K562 (cell line): ENCODE measurements at regions not wholly inside any gene's neighbourhood (a gene's known extent, or its start where the extent isn't known, plus 50 kb on each side); places are given as distances from the start of the nearest gene placed in this dataset.

ENCODE experiments used
- ATAC-seq: fragments of 200-7000 bp; cut with Tn5 transposase; 3 replicates; pipeline ENCODE4 v1.9.1; 2020; ENCODE audit warnings: moderate library complexity
- BruUV-seq: library from RNA; stranded (reverse); fragments of 400-500 nt; replicated peaks from 2 replicates; lab custom pipeline; 2021; lab: Mats Ljungman, UMichigan
- CTCF ChIA-PET: fragments of 300-600 bp; formaldehyde crosslinking; extraction: SDS; loops from one replicate; lab custom pipeline; 2021; ENCODE audit warnings: low intra/inter-chr PET ratio; lab: Yijun Ruan, JAX
- POLR2A ChIA-PET: fragments of 300-600, 350-650 bp; sonication (Branson Sonifier 250); formaldehyde crosslinking; extraction: SDS; loops from one replicate; lab custom pipeline; 2021; ENCODE audit warnings: antibody characterized with exemption, inconsistent platforms; lab: Yijun Ruan, JAX
- DNase-seq, 4 experiments: peaks; one replicate each; pipeline versions ENCODE4 v3.0.0 to v3.0.0-alpha.2; 2011 to 2018; ENCODE audit warnings: low spot score in 3 of 4, mixed read lengths in 3 of 4; ENCODE audit errors: extremely low read depth in 1 of 4
- FAIRE-seq: peaks from 2 replicates; lab custom pipeline; 2011; peaks lifted over from hg19 to GRCh38; lab: Jason Lieb, UNC
- H2AFZ ChIP-seq: 2 replicates; pipeline ENCODE4 v1.6.0; 2011; ENCODE audit warnings: low read depth, low read length, control low read depth, inconsistent platforms
- H3K27ac ChIP-seq: fragments of 200-600 bp; 3 replicates; pipeline ENCODE4 v1.8.0; 2011; ENCODE audit warnings: low read depth, mild to moderate bottlenecking, control low read depth, inconsistent platforms, low read length, moderate library complexity, mixed read lengths; ENCODE audit errors: extremely low read depth
- H3K27me3 ChIP-seq, 2 experiments: fragments of 300-600 bp in 1 of 2; 2 replicates in 1 of 2; 3 replicates in 1 of 2; pipeline versions ENCODE4 v1.6.0 to v1.8.0; 2011; ENCODE audit warnings: inconsistent platforms in 2 of 2, low read length in 2 of 2, mild to moderate bottlenecking in 1 of 2, mixed read lengths in 1 of 2, moderate library complexity in 1 of 2; ENCODE audit not compliant: control insufficient read depth in 2 of 2, insufficient read depth in 2 of 2
- H3K36me3 ChIP-seq: fragments of 300-600 bp; 3 replicates; pipeline ENCODE4 v1.8.0; 2011; ENCODE audit warnings: mild to moderate bottlenecking, low read length, inconsistent platforms; ENCODE audit not compliant: control insufficient read depth, insufficient read depth
- H3K4me1 ChIP-seq, 2 experiments: fragments of 200-600 bp in 1 of 2; replicated peaks in 1 of 2; 2 replicates in 1 of 2; 3 replicates in 1 of 2; pipeline versions ENCODE4 v1.5.1 to v1.8.0; 2011; ENCODE audit warnings: inconsistent platforms in 2 of 2, low read length in 2 of 2, mild to moderate bottlenecking in 1 of 2, mixed read lengths in 1 of 2, moderate library complexity in 1 of 2; ENCODE audit not compliant: control insufficient read depth in 2 of 2, insufficient read depth in 2 of 2
- H3K4me2 ChIP-seq: 2 replicates; pipeline ENCODE4 v1.6.1; 2011; ENCODE audit warnings: low read length, control low read depth, inconsistent platforms, mixed read lengths; ENCODE audit not compliant: insufficient read depth
- H3K4me3 ChIP-seq: fragments of 200-600 bp; sonication (generic), shearing (Covaris generic); 2 replicates; pipeline ENCODE4 v1.5.1; 2016; ENCODE audit warnings: control low read depth, inconsistent platforms
- H3K79me2 ChIP-seq: fragments of 200-600 bp; 3 replicates; pipeline ENCODE4 v1.8.0; 2011; ENCODE audit warnings: low read length, inconsistent platforms; ENCODE audit not compliant: control insufficient read depth, insufficient read depth
- H3K9ac ChIP-seq, 2 experiments: 2 replicates each; pipeline versions ENCODE4 v1.6.0 to v1.6.1; 2011; ENCODE audit warnings: low read depth in 2 of 2, low read length in 2 of 2, control low read depth in 1 of 2, inconsistent platforms in 1 of 2, mild to moderate bottlenecking in 1 of 2, mixed read lengths in 1 of 2; ENCODE audit not compliant: insufficient read depth in 1 of 2
- H3K9me1 ChIP-seq: one replicate; pipeline ENCODE4 v1.6.0; 2011; ENCODE audit warnings: inconsistent platforms, mild to moderate bottlenecking, low read length, moderate library complexity; ENCODE audit not compliant: control insufficient read depth, insufficient read depth
- H3K9me3 ChIP-seq: replicated peaks from 2 replicates; pipeline ENCODE4 v1.5.1; 2011; ENCODE audit warnings: low read depth, low read length, inconsistent platforms; ENCODE audit not compliant: control insufficient read depth, insufficient read depth
- H4K20me1 ChIP-seq: replicated peaks from 2 replicates; pipeline ENCODE4 v1.6.1; 2011; ENCODE audit warnings: low read length, inconsistent platforms, mixed read lengths; ENCODE audit not compliant: control insufficient read depth, insufficient read depth
- BCLAF1 ChIP-seq, 2 experiments: fragments of 450-650 bp in 1 of 2; IDR thresholded peaks; 2 replicates each; pipeline ENCODE4 v1.6.1; 2011 to 2017; ENCODE audit warnings: low read depth in 2 of 2, antibody characterized with exemption in 1 of 2, borderline replicate concordance in 1 of 2, low read length in 1 of 2, mild to moderate bottlenecking in 1 of 2, mixed read lengths in 1 of 2; ENCODE audit not compliant: control insufficient read depth in 1 of 2
- CREBBP ChIP-seq: IDR thresholded peaks from one replicate; pipeline ENCODE4 v1.6.1; 2012; ENCODE audit warnings: low read depth, mild to moderate bottlenecking, control low read depth, inconsistent platforms, low read length
- E2F1 ChIP-seq: sonication (generic); formaldehyde crosslinking; IDR thresholded peaks from 2 replicates; pipeline ENCODE4 v1.8.1; 2023; ENCODE audit warnings: mild to moderate bottlenecking, missing genetic modification reagents, moderate library complexity
- FOXK2 ChIP-seq, 2 experiments: fragments of 450-650 bp; IDR thresholded peaks in 1 of 2; conservative IDR thresholded peaks in 1 of 2; 2 replicates each; pipeline ENCODE4 v1.6.1; 2016; ENCODE audit warnings: low read depth in 2 of 2, mild to moderate bottlenecking in 1 of 2
- KDM5B ChIP-seq: fragments of 200-600 bp; sonication (generic); IDR thresholded peaks from 2 replicates; pipeline ENCODE4 v1.6.1; 2012; ENCODE audit warnings: low read depth, mild to moderate bottlenecking, moderate library complexity, low read length, control low read depth, inconsistent platforms; ENCODE audit not compliant: insufficient replicate concordance
- NEUROD1 ChIP-seq: fragments of 150-350 bp; IDR thresholded peaks from 2 replicates; pipeline ENCODE4 v1.6.1; 2014; ENCODE audit warnings: borderline replicate concordance, low read length, low read depth; ENCODE audit not compliant: partially characterized antibody
- PBX2 ChIP-seq, 2 experiments: IDR thresholded peaks in 1 of 2; conservative IDR thresholded peaks in 1 of 2; 2 replicates each; pipeline ENCODE4 v1.6.1; 2016; ENCODE audit warnings: low read depth in 2 of 2, mild to moderate bottlenecking in 1 of 2, missing compliant biosample characterization in 1 of 2, missing genetic modification characterization in 1 of 2, moderate library complexity in 1 of 2
- RBBP5 ChIP-seq: fragments of 200-600 bp; sonication (generic); IDR thresholded peaks from 2 replicates; pipeline ENCODE4 v1.6.1; 2012; ENCODE audit warnings: borderline replicate concordance, mild to moderate bottlenecking, low read length, control low read depth, inconsistent platforms; ENCODE audit not compliant: insufficient read depth, poor library complexity, severe bottlenecking
- RFX1 ChIP-seq: fragments of 450-650 bp; IDR thresholded peaks from 2 replicates; pipeline ENCODE4 v1.6.1; 2016; ENCODE audit warnings: mild to moderate bottlenecking, moderate library complexity
- SMARCA4 ChIP-seq: fragments of 450-650 bp; IDR thresholded peaks from 2 replicates; pipeline ENCODE4 v1.6.1; 2016
- SMARCC2 ChIP-seq: fragments of 450-650 bp; IDR thresholded peaks from 2 replicates; pipeline ENCODE4 v1.6.1; 2017; ENCODE audit warnings: antibody characterized with exemption, moderate library complexity, mild to moderate bottlenecking, low read depth
- SMARCE1 ChIP-seq: fragments of 450-650 bp; IDR thresholded peaks from 2 replicates; pipeline ENCODE4 v1.7.1; 2016; ENCODE audit warnings: mild to moderate bottlenecking
- SUPT5H ChIP-seq: fragments of 450-650 bp; IDR thresholded peaks from 2 replicates; pipeline ENCODE4 v1.6.1; 2016
- WHSC1 ChIP-seq: IDR thresholded peaks from one replicate; pipeline ENCODE4 v1.6.1; 2012; ENCODE audit warnings: low read length, control low read depth, inconsistent platforms
- ZZZ3 ChIP-seq: fragments of 450-650 bp; IDR thresholded peaks from 2 replicates; pipeline ENCODE4 v1.6.1; 2016; ENCODE audit warnings: antibody characterized with exemption, mild to moderate bottlenecking, moderate library complexity
- WGBS: fragments of 100-300 bp; shearing (Covaris generic); methylation state at CpG from one replicate; pipeline ENCODE4 v1.1.6; 2016; ENCODE audit warnings: low coverage, mixed read lengths; ENCODE audit not compliant: insufficient coverage; ENCODE audit errors: missing lambda C conversion rate; 5-methylcytosine and 5-hydroxymethylcytosine counted together
- in situ Hi-C: fragments of 300-500 bp; cut with MboI; formaldehyde crosslinking; loops from 4 replicates; pipeline ENCODE4 v1.15.0; 2018; ENCODE audit warnings: inconsistent platforms, mixed read lengths
- intact Hi-C: fragments of 100-400 bp; cut with micrococcal nuclease; formaldehyde crosslinking; loops from 2 replicates; pipeline ENCODE4 v1.14.2; 2022

GRCh38 chr10:65294329-65294728, 1631.5 kb upstream of the LRRTM3 start (continued):
- TF ChIP-seq FOXK2 (conservative IDR thresholded peaks at IDR 0.05 in 1 of 2, IDR thresholded peaks at IDR 0.05 in 1 of 2; ENCODE audit: low read depth in 2 of 2) (no peak), WHSC1 (no peak), KDM5B (no peak), CREBBP (no peak), RBBP5 (no peak), E2F1 (CRISPR knock-in tag) (no peak), SMARCE1 (no peak), NEUROD1 (no peak), RFX1 (no peak)

GRCh38 chr10:65301181-65301580, 1624.7 kb upstream of the LRRTM3 start:
- H3K36me3 ChIP-seq, result no peaks in the 10 kb centered on the region
- TF ChIP-seq ZZZ3, result no peak
- TF ChIP-seq SMARCA4, result no peak
- TF ChIP-seq PBX2 (CRISPR knock-in tag; IDR thresholded peaks at IDR 0.05; ENCODE audit: low read depth), result no peak
- no peak for TF ChIP-seq PBX2 (tag; conservative IDR thresholded peaks at IDR 0.05; ENCODE audit: low read depth)
- no peak for TF ChIP-seq SMARCC2
- TF ChIP-seq SUPT5H, result no peak
- no peak for TF ChIP-seq BCLAF1 (IDR thresholded peaks at IDR 0.05; ENCODE audit: borderline replicate concordance in 1 of 2, control insufficient read depth in 1 of 2, low read depth in 2 of 2, low read length in 1 of 2)
- intact Hi-C loops, result no loop called here
- H4K20me1 ChIP-seq, result no peaks in the 10 kb centered on the region
- 2% methylated on average over 3 of the region's 3 CpGs for WGBS
- no peak for ATAC-seq
- BruUV-seq, result no TSS peak
- no peaks in the 10 kb centered on the region for H3K79me2 ChIP-seq
- no peaks in the 10 kb centered on the region for H3K4me1 ChIP-seq
- ChIA-PET CTCF (no interaction called here), POLR2A (no interaction called here)
- H3K4me2 ChIP-seq, result no peak overlapping the region
- no peak overlapping the region for H3K4me3 ChIP-seq
- no peaks in the 10 kb centered on the region for H3K27me3 ChIP-seq
- H3K9me3 ChIP-seq, result no peaks in the 10 kb centered on the region; the same call in 1 of the 2 replicates
- in situ Hi-C loops, result no loop called here
- H3K9me1 ChIP-seq, result no peaks in the 10 kb centered on the region
- no peak overlapping the region for H2AFZ ChIP-seq
- no peak overlapping the region for H3K27ac ChIP-seq
- DNase-seq, result no peak
- no peak overlapping the region for H3K9ac ChIP-seq
- no peak for FAIRE-seq
